SU-DHL-6 (cell line): ENCODE measurements at regions not wholly inside any gene's neighbourhood (a gene's known extent, or its start where the extent isn't known, plus 50 kb on each side); places are given as distances from the start of the nearest gene placed in this dataset.

Experiments used
- H2AFZ ChIP-seq: fragments of 200-600 bp; sonication (generic); 2 replicates; pipeline ENCODE4 v1.6.1; 2014; ENCODE audit warnings: low read depth, mild to moderate bottlenecking, moderate library complexity, mixed read lengths, antibody characterized with exemption, low read length; ENCODE audit not compliant: severe bottlenecking
- H3F3A ChIP-seq: fragments of 200-600 bp; shearing (Covaris generic); 2 replicates; pipeline ENCODE4 v1.6.0; 2016; ENCODE audit warnings: antibody characterized with exemption, mild to moderate bottlenecking; ENCODE audit not compliant: insufficient read depth
- H3K27ac ChIP-seq: fragments of 200-600 bp; sonication (generic); 2 replicates; pipeline ENCODE4 v1.5.1; 2016; ENCODE audit warnings: low read depth, mild to moderate bottlenecking, low read length, moderate library complexity, mixed read lengths
- H3K27me3 ChIP-seq: fragments of 200-600 bp; sonication (generic), shearing (Covaris generic); 2 replicates; pipeline ENCODE4 v1.6.0; 2014; ENCODE audit warnings: mild to moderate bottlenecking, low read length
- H3K36me3 ChIP-seq: fragments of 200-600 bp; sonication (generic); 2 replicates; pipeline ENCODE4 v1.6.1; 2014; ENCODE audit warnings: mild to moderate bottlenecking, low read length, mixed read lengths
- H3K4me2 ChIP-seq: fragments of 300-600, 200-600 bp; shearing (Covaris generic), sonication (generic); 2 replicates; pipeline ENCODE4 v1.6.0; 2014; ENCODE audit warnings: low read length, low read depth, mild to moderate bottlenecking; ENCODE audit not compliant: poor library complexity, severe bottlenecking
- H3K4me3 ChIP-seq: fragments of 200-600 bp; sonication (generic); 2 replicates; pipeline ENCODE4 v1.5.1; 2014; ENCODE audit warnings: antibody characterized with exemption, low read length, mild to moderate bottlenecking, mixed read lengths; ENCODE audit not compliant: insufficient read depth, poor library complexity, severe bottlenecking
- H3K79me2 ChIP-seq: fragments of 200-600 bp; sonication (generic); 2 replicates; pipeline ENCODE4 v1.6.1; 2014; ENCODE audit warnings: mild to moderate bottlenecking, low read length, moderate library complexity; ENCODE audit not compliant: insufficient read depth
- H3K9ac ChIP-seq: fragments of 200-600 bp; sonication (generic); 2 replicates; pipeline ENCODE4 v1.7.0; 2014; ENCODE audit warnings: mild to moderate bottlenecking, low read length
- H3K9me2 ChIP-seq: fragments of 200-600 bp; sonication (generic); replicated peaks from 2 replicates; pipeline ENCODE4 v1.6.1; 2014; ENCODE audit warnings: low read length; ENCODE audit not compliant: insufficient read depth
- H3K9me3 ChIP-seq: fragments of 200-600 bp; sonication (generic); 2 replicates; pipeline ENCODE4 v1.6.1; 2014; ENCODE audit warnings: low read length, mixed read lengths; ENCODE audit not compliant: insufficient read depth
- H4K20me1 ChIP-seq: fragments of 200-600 bp; sonication (generic); 2 replicates; pipeline ENCODE4 v1.6.1; 2014; ENCODE audit warnings: low read depth, mild to moderate bottlenecking, antibody characterized with exemption, low read length, moderate library complexity, mixed read lengths
- EZH2phosphoT487 ChIP-seq: fragments of 200-600 bp; sonication (generic), shearing (Covaris generic); conservative IDR thresholded peaks from 2 replicates; pipeline ENCODE4 v1.6.1; 2018; ENCODE audit warnings: mild to moderate bottlenecking, antibody characterized with exemption, low read length, moderate library complexity, mixed read lengths
- TF ChIP-seq, protein P1 (sequence below): fragments of 200-600 bp; sonication (generic); IDR thresholded peaks from one replicate; pipeline ENCODE4 v1.5.1; 2017; ENCODE audit warnings: antibody characterized with exemption, mild to moderate bottlenecking, low read length, moderate library complexity; ENCODE audit not compliant: insufficient read depth, poor library complexity, severe bottlenecking

DNA sequence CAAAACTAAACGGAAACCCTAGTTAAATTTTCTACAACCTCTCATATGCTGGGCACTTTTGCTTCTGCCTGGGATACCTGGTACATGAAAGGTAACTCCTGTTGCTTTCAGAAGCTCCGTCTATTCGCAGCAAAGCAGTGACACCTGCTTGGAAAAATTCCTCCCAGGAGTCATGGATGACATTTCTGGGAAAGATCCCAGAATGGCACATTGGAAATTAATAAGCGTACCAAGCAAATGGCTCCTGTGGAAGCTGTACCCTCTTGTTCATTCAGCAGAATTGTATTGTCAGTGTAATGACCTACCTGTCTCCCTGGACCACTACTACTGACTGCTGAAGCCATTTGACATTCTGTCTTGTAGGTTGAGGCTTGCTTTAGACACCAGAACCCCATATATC is 349.7 kb upstream of the NOCT start:
- Histone ChIP-seq H4K20me1 (no peaks in the 10 kb centered on the region), H3K27ac (no peak overlapping the region), H3F3A (no peaks in the 10 kb centered on the region), H3K4me3 (no peak overlapping the region), H3K27me3 (no peaks in the 10 kb centered on the region), H3K9ac (no peak overlapping the region), H3K4me2 (no peak overlapping the region), H2AFZ (no peak overlapping the region), H3K9me3 (no peaks in the 10 kb centered on the region), H3K9me2 (no peaks in the 10 kb centered on the region), H3K79me2 (no peaks in the 10 kb centered on the region), H3K36me3 (no peaks in the 10 kb centered on the region)
- no peak for TF ChIP-seq EZH2phosphoT487
- TF ChIP-seq, protein P1, sequence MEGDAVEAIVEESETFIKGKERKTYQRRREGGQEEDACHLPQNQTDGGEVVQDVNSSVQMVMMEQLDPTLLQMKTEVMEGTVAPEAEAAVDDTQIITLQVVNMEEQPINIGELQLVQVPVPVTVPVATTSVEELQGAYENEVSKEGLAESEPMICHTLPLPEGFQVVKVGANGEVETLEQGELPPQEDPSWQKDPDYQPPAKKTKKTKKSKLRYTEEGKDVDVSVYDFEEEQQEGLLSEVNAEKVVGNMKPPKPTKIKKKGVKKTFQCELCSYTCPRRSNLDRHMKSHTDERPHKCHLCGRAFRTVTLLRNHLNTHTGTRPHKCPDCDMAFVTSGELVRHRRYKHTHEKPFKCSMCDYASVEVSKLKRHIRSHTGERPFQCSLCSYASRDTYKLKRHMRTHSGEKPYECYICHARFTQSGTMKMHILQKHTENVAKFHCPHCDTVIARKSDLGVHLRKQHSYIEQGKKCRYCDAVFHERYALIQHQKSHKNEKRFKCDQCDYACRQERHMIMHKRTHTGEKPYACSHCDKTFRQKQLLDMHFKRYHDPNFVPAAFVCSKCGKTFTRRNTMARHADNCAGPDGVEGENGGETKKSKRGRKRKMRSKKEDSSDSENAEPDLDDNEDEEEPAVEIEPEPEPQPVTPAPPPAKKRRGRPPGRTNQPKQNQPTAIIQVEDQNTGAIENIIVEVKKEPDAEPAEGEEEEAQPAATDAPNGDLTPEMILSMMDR, result no peak

DNA sequence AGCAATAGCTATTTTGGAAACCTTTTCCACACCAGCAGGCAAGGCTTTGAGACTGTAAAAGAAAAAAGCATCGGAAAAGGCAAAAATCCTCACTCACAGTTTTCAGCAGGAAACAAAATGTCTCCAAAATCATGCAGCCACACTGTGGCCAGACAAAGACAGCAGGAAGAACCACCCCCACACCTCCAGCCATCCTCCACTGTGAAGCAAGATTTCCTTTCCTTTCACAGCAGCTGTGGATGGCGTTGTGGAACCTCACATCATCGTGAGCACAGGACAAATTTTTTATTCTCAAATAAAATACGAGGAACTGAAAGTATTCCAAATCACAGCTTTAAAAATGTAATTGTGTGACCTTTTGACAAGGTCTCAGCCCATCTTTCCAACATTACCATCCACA is 351.7 kb upstream of the NOCT start:
- Histone ChIP-seq H2AFZ (no peak overlapping the region), H3K9ac (no peak overlapping the region), H3K4me3 (no peak overlapping the region)

DNA sequence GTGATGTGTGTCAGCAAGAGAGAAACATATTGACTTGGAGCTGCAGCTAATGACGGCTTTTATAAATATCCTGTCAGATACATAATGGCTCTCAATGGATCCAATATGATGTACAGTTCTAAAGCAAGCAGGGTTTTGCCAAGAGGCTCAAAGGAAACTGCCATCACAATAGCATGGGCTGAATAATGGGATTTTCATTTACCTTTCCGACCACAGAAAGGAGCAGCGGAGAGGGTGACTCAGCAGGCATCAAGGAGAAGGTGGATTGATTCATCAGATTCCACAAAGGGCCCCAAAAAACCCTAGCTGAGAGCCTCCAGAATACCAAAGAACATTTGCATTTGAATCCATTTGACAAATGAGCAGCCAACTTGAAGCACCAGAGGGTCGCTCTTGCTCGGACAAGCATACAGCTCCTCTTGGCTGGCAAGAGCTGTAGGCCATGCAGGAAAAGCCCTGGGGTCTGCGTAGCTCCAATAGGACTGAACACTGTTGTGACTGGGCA is 355.7 kb upstream of the NOCT start:
- Histone ChIP-seq H3K4me2 (no peak overlapping the region), H3K27ac (no peak overlapping the region)

More for the DNA sequence above, 351.7 kb upstream of the NOCT start:
- H3K27ac ChIP-seq, result no peak overlapping the region
- no peak for TF ChIP-seq EZH2phosphoT487
- TF ChIP-seq, protein P1, result no peak
- no peaks in the 10 kb centered on the region for H3K9me2 ChIP-seq
- no peaks in the 10 kb centered on the region for H3K9me3 ChIP-seq
- H3K4me2 ChIP-seq, result no peak overlapping the region
- no peaks in the 10 kb centered on the region for H3K27me3 ChIP-seq
- no peaks in the 10 kb centered on the region for H4K20me1 ChIP-seq
- no peaks in the 10 kb centered on the region for H3K36me3 ChIP-seq
- no peaks in the 10 kb centered on the region for H3F3A ChIP-seq
- no peaks in the 10 kb centered on the region for H3K79me2 ChIP-seq

More for the DNA sequence above, 355.7 kb upstream of the NOCT start:
- H3K36me3 ChIP-seq, result no peaks in the 10 kb centered on the region
- no peaks in the 10 kb centered on the region for H3F3A ChIP-seq
- no peak for TF ChIP-seq EZH2phosphoT487
- TF ChIP-seq, protein P1, result no peak
- no peak overlapping the region for H3K9ac ChIP-seq
- no peaks in the 10 kb centered on the region for H3K9me3 ChIP-seq
- no peaks in the 10 kb centered on the region for H3K27me3 ChIP-seq
- H4K20me1 ChIP-seq, result no peaks in the 10 kb centered on the region
- H3K4me3 ChIP-seq, result no peak overlapping the region
- no peak overlapping the region for H2AFZ ChIP-seq
- no peaks in the 10 kb centered on the region for H3K9me2 ChIP-seq
- no peaks in the 10 kb centered on the region for H3K79me2 ChIP-seq
